ENCODE measurements at regions not wholly inside any gene's neighbourhood (a gene's known extent, or its start where the extent isn't known, plus 50 kb on each side); places are given as distances from the start of the nearest gene placed in this dataset.
"Not testable (repeated sequence)": the region's sequence is repeated elsewhere in the genome, so short reads cannot be mapped to it uniquely, and the experiment has no call there.

DNA sequence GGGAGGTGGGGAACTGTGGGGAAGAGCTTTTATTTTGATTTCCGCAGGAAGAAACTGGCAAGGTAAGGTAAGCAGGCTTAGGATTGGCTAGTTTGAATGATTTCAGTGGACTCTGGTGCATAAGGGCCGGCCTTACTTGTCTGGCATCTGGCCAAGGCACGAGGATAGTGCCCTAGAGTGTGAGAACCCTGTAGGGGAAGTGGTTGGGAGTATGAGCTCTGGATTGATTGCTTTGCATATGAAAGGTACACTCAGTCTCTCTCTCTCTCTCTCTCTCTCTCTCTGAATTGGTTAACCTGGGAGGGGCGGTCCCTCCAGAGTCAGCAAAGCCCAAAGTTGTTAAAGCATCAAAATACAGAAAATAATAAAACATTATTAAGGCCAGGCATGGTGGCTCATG, 463.0 kb downstream of the SIPA1L2 start:
- peak; percentile 63 for DNase-seq (ENCODE audit: low read depth, low spot score)

GRCh38 chr1:232164078-232164963, 465.6 kb downstream of the SIPA1L2 start:
- DNase-seq (ENCODE audit: low read depth, low spot score): no peak

GRCh38 chr1:232163533-232163932, 466.4 kb downstream of the SIPA1L2 start:
- no peak for DNase-seq (ENCODE audit: low read depth, low spot score)

DNA sequence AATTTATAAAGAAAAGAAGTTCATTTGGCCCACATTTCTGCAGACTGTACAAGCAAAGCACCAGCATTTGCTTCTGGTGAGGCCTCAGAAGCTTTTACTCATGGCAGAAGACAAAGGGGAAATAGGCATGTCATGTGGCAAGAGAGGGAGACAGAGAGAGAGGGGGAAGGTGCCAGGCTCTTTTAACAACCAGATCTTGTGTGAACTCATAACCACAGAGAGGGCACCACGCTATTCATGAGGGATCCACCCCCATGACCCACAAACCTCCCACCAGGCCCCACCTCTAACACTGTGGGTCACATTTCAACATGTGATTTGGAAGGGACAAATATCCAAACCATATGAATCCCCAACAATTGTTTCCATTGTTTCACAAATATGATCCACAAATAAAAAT, 467.9 kb downstream of the SIPA1L2 start:
- DNase-seq (ENCODE audit: low read depth, low spot score): no peak

- DNase-seq (ENCODE audit: low read depth, low spot score): not testable (repeated sequence)
Observed at GRCh38 chr1:232158558-232158957, 471.4 kb downstream of the SIPA1L2 start.

DNA sequence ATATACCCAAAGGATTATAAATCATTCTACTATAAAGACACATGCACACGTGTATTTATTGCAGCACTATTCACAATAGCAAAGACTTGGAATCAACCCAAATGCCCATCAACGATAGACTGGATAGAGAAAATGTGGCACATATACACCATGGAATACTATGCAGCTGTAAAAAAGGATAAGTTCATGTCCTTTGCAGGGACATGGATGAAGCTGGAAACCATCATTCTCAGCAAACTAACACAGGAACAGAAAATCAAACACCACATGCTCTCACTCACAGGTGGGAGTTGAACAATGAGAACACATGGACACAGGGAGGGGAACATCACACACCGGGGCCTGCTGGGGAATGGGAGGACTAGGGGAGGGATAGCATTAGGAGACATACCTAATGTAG, 473.9 kb downstream of the SIPA1L2 start:
- not testable (repeated sequence) for DNase-seq (ENCODE audit: low read depth, low spot score)

- DNase-seq (ENCODE audit: low read depth, low spot score): no peak
Observed at GRCh38 chr1:232153652-232154051, 476.3 kb downstream of the SIPA1L2 start.

DNA sequence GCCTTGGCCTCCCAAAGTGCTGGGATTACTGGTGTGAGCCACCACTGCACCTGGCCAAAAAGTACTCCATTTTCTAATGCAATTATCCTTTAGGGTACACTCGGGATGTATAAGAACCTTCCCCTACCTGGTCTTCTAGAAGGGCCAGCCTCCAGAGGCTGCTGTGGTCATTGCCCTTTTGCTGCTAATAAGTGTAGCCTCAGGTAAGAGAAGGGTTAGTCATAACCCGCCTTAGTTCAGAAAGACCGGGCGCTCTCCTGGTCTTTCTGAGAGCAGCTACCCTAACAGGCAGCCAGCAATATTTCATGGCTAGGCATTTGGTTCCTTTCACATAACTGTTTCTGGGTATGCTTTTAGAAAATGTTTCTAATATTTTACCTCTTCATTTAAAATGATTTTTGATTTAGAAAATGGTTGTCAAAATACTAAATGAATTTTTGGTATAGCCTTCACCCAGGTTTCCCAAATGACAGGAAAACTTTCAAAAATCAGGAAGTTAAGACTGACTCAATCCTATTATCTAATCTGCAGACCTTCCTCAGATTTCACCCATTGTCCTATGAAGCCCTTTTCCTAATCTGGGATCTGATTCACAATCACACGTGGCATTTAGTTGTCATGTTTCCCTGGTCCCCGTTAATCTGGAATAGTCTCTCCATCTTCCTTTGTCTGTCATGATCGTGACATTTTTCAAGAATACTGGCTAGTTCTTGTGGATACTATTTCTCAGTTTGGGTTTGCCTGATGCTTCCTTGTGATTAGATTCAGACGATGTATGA, 479.0 kb downstream of the SIPA1L2 start:
- DNase-seq (ENCODE audit: low read depth, low spot score): no peak

DNA sequence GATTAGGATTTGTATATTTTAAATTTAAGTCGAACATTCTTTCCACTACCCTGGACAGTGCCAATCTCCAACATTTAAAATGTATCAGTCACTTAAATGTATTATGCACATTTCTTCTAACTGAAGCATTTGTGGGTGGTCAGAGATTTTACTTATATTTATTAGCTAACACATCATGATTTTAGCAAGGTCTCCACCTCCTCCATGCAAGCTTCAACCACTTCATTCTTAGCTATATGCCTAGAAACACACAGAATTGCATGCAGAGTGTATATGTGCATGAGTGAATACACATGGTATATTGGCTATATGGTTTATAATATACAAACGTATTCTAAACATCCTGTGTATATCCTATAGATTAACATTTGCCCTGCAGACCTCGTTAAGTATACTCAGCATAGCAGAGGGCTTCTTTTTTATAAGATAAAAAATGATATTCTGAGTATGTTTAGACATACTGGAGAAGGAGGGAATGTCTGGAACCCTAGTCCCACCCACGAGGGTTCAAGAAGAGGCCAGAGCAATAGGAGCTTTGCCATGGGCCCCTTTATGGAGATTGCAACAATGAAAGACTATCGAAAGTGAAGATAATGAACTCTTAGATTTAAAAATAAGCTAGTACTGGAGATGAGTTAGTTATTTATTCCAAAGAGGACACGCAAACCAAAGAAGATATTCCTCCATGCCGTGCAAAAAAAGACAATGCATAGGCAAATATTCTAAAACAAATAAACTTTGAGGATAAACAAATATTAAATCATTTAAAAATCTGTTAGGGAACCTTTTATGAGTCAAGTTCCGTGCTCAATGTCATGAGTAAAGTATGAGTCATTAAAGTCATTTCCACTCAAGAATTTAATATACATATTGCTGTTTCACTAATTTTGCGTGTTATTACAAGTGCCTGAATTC, 480.4 kb downstream of the SIPA1L2 start:
- DNase-seq (ENCODE audit: low read depth, low spot score): no peak

GRCh38 chr1:232147215-232147614, 482.7 kb downstream of the SIPA1L2 start:
- no peak for DNase-seq (ENCODE audit: low read depth, low spot score)

DNA sequence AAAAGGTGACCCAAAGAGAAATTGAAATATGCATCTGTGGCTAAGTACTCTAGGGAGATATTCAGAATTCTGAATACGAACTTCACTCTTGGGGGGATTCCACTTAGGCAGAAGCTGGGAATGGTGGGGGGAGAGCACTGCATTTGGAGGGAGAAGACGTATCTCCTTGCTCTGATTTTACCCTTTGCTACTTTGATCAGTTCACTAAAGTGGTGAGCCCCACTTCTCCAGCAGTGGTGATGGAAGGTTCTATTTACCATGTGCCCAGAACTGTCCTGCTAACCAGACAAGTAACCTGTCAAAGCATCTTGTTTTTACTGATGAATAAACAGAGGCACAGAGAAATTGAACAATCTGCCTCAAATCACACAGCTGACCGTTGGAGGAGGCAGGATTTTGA, 483.4 kb downstream of the SIPA1L2 start:
- no peak for DNase-seq (ENCODE audit: low read depth, low spot score)

GRCh38 chr1:232145768-232146167, 484.2 kb downstream of the SIPA1L2 start:
- DNase-seq (ENCODE audit: low read depth, low spot score): no peak

DNA sequence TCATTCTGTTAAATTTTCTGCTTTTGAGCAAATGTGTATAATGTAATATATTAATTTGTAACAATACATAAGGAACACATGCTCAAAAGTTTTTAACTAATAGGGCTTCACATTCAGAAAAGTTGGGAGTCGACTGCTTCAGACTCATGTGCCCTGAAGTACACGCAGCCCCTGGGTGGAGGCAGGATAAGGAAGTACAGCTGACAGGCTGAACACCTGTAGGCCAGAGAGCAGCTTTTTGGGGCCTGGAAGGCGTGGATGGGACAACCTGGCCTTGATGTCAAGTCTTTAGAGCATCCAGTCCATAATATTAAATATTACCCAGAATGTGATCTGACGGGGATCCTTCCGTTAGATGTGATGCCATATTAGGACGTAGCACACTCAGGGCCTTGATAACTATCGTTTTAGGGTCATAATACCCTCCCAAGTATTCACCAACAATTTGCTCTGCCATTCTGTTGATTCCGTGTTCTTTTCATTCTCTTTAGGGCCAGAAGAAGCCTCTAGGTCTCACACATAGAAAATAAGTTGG, 485.2 kb downstream of the SIPA1L2 start:
- no peak for DNase-seq (ENCODE audit: low read depth, low spot score)

- DNase-seq (ENCODE audit: low read depth, low spot score): peak; percentile 26
Observed at GRCh38 chr1:232143315-232143886, 486.5 kb downstream of the SIPA1L2 start.

GRCh38 chr1:232142403-232143314, 487.3 kb downstream of the SIPA1L2 start:
- DNase-seq (ENCODE audit: low read depth, low spot score): no peak

DNA sequence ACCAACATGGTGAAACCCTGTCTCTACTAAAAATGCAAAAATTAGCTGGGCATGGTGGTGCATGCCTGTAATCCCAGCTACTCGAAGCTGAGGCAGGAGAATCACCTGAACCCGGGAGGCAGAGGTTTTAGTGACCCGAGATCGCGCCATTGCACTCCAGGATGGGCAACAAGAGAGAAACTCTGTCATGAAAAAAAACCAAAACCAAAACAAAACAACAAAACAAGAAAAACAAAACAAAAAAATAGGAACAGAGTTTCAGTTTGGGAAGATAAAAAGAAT, 488.8 kb downstream of the SIPA1L2 start:
- not testable (repeated sequence) for DNase-seq (ENCODE audit: low read depth, low spot score)

GRCh38 chr1:232140419-232141166, 489.3 kb downstream of the SIPA1L2 start:
- no peak for DNase-seq (ENCODE audit: low read depth, low spot score)

DNA sequence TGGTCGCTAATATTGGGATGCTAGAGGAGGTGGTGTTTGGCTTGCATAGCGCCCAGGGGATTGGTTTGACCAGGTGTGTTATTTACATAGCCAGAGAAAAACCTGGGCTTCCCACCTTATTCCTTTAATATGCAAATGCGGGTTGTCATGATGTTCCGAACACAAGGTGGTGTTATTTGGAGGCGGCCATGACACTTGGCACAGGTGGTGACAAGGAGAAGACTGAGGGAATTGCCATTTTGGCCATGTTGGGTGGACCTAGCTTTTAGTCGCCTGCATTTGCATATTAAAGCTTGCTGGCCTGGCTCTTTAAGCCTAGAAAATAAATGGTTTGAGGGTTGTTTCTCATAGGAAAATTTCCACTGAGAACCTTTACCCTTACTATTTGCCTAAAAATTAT, 490.5 kb downstream of the SIPA1L2 start:
- no peak for DNase-seq (ENCODE audit: low read depth, low spot score)

GRCh38 chr1:232138044-232138443, 491.9 kb downstream of the SIPA1L2 start:
- DNase-seq (ENCODE audit: low read depth, low spot score): no peak

DNA sequence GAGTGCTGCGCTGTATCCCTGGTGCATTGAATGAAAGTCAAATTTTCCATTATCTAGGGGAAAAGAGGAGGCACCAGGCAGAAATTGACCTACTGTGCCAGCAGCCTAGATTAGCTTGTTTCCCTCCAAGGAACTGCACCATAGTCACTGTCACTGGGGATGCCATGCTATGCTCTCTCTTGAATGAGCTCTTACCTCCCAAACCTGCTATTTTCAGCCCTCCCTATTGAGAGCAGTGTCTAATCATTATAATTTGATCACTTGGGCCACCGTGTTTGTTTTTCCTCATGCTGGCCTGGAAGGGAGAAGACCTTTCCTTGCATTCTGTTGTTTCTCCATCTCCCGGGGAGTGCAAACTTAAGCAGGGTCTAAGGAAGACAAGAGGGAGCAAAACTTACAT, 492.9 kb downstream of the SIPA1L2 start:
- no peak for DNase-seq (ENCODE audit: low read depth, low spot score)

Measured in ELF-1 (cell line).